ENCODE measurements at regions not wholly inside any gene's neighbourhood (a gene's known extent, or its start where the extent isn't known, plus 50 kb on each side); places are given as distances from the start of the nearest gene placed in this dataset.

- TF ChIP-seq CTCF (IDR thresholded peaks at IDR 0.05; ENCODE audit: low read depth, low read length, missing input control) = no peak
- no peak for TF ChIP-seq YY1 (IDR thresholded peaks at IDR 0.05)
- TF ChIP-seq FOXA2 (IDR thresholded peaks at IDR 0.05) = no peak
- TF ChIP-seq FOXA1 (IDR thresholded peaks at IDR 0.05) = no peak
- TF ChIP-seq, protein P1, sequence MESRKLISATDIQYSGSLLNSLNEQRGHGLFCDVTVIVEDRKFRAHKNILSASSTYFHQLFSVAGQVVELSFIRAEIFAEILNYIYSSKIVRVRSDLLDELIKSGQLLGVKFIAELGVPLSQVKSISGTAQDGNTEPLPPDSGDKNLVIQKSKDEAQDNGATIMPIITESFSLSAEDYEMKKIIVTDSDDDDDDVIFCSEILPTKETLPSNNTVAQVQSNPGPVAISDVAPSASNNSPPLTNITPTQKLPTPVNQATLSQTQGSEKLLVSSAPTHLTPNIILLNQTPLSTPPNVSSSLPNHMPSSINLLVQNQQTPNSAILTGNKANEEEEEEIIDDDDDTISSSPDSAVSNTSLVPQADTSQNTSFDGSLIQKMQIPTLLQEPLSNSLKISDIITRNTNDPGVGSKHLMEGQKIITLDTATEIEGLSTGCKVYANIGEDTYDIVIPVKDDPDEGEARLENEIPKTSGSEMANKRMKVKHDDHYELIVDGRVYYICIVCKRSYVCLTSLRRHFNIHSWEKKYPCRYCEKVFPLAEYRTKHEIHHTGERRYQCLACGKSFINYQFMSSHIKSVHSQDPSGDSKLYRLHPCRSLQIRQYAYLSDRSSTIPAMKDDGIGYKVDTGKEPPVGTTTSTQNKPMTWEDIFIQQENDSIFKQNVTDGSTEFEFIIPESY (IDR thresholded peaks at IDR 0.05) = no peak
Observed at GRCh38 chr5:104361932-104362331, 799.3 kb upstream of the NUDT12 start.

Measured in liver (tissue), 2 donors.